IMR-90 (cell line): ENCODE measurements at regions not wholly inside any gene's neighbourhood (a gene's known extent, or its start where the extent isn't known, plus 50 kb on each side); places are given as distances from the start of the nearest gene placed in this dataset.

Source experiments
- ATAC-seq: fragments of 200-7000 bp; cut with Tn5 transposase; 2 replicates; pipeline ENCODE4 v1.9.1; 2020; ENCODE audit warnings: low read depth, mild to moderate bottlenecking, moderate library complexity
- BruUV-seq: library from RNA; stranded (reverse); fragments of 400-500 nt; replicated peaks from 2 replicates; lab custom pipeline; 2021; lab: Mats Ljungman, UMichigan
- CTCF ChIA-PET: fragments of 300-600 bp; formaldehyde crosslinking; extraction: SDS; loops from one replicate; lab custom pipeline; 2021; ENCODE audit warnings: antibody characterized with exemption; lab: Yijun Ruan, JAX
- POLR2A ChIA-PET: fragments of 300-600 bp; sonication (Branson Sonifier 250); formaldehyde crosslinking; loops from one replicate; lab custom pipeline; 2022; ENCODE audit warnings: antibody characterized with exemption; ENCODE audit not compliant: unreplicated experiment; lab: Charles Lee
- DNase-seq: peaks from one replicate; pipeline ENCODE4 v3.0.0; 2013
- H2AFZ ChIP-seq: replicated peaks from 2 replicates; pipeline ENCODE3; 2013; ENCODE audit warnings: low read length, mild to moderate bottlenecking; ENCODE audit not compliant: poor library complexity
- H2AK5ac ChIP-seq: 2 replicates; pipeline ENCODE4 v1.6.1; 2013; ENCODE audit warnings: low read depth, low read length, inconsistent platforms
- H2AK9ac ChIP-seq: replicated peaks from 2 replicates; pipeline ENCODE3; 2013; ENCODE audit warnings: mild to moderate bottlenecking, low read depth, low read length, moderate library complexity; ENCODE audit not compliant: poor library complexity
- H2BK120ac ChIP-seq: 2 replicates; pipeline ENCODE4 v1.6.1; 2013; ENCODE audit warnings: low read depth, low read length, inconsistent platforms
- H2BK15ac ChIP-seq: 3 replicates; pipeline ENCODE4 v1.6.1; 2013; ENCODE audit warnings: low read depth, low read length, inconsistent platforms
- H2BK20ac ChIP-seq: 2 replicates; pipeline ENCODE4 v1.6.1; 2013; ENCODE audit warnings: low read depth, mild to moderate bottlenecking, inconsistent platforms, low read length, moderate library complexity
- H2BK5ac ChIP-seq: 2 replicates; pipeline ENCODE4 v1.6.1; 2013; ENCODE audit warnings: mild to moderate bottlenecking, low read depth, low read length, inconsistent platforms; ENCODE audit not compliant: poor library complexity, severe bottlenecking
- H3K14ac ChIP-seq: replicated peaks from 2 replicates; pipeline ENCODE4 v1.6.1; 2013; ENCODE audit warnings: low read depth, low read length, inconsistent platforms
- H3K18ac ChIP-seq: 2 replicates; pipeline ENCODE4 v1.6.1; 2013; ENCODE audit warnings: low read depth, low read length, control low read depth
- H3K23ac ChIP-seq: 2 replicates; pipeline ENCODE4 v1.6.1; 2013; ENCODE audit warnings: low read depth, low read length, inconsistent platforms
- H3K27ac ChIP-seq: 2 replicates; pipeline ENCODE4 v1.5.1; 2013; ENCODE audit warnings: mild to moderate bottlenecking, control low read depth, low read length; ENCODE audit not compliant: insufficient read depth
- H3K27me3 ChIP-seq: 2 replicates; pipeline ENCODE4 v1.6.1; 2013; ENCODE audit warnings: low read length; ENCODE audit not compliant: control insufficient read depth, insufficient read depth
- H3K36me3 ChIP-seq: 2 replicates; pipeline ENCODE4 v1.6.1; 2013; ENCODE audit warnings: low read length, mixed read lengths; ENCODE audit not compliant: control insufficient read depth, insufficient read depth
- H3K4ac ChIP-seq: 2 replicates; pipeline ENCODE4 v1.6.1; 2013; ENCODE audit warnings: low read depth, low read length, inconsistent platforms
- H3K4me1 ChIP-seq: 2 replicates; pipeline ENCODE4 v1.6.1; 2013; ENCODE audit warnings: low read length, mixed read lengths; ENCODE audit not compliant: control insufficient read depth, insufficient read depth
- H3K4me2 ChIP-seq: 2 replicates; pipeline ENCODE4 v1.6.1; 2013; ENCODE audit warnings: low read depth, mild to moderate bottlenecking, control low read depth, low read length, moderate library complexity
- H3K4me3 ChIP-seq: 2 replicates; pipeline ENCODE4 v1.5.1; 2013; ENCODE audit warnings: low read depth, mild to moderate bottlenecking, control low read depth, low read length, moderate library complexity; ENCODE audit not compliant: insufficient read depth
- H3K56ac ChIP-seq: 2 replicates; pipeline ENCODE4 v1.6.1; 2013; ENCODE audit warnings: low read length, inconsistent platforms; ENCODE audit not compliant: insufficient read depth; ENCODE audit errors: extremely low read depth
- H3K79me1 ChIP-seq, 2 experiments: 2 replicates each; pipeline ENCODE4 v1.6.1; 2013; ENCODE audit warnings: low read length in 2 of 2, inconsistent platforms in 1 of 2, low read depth in 1 of 2
- H3K9ac ChIP-seq: 2 replicates; pipeline ENCODE4 v1.6.1; 2013; ENCODE audit warnings: low read depth, low read length, control low read depth
- H3K9me1 ChIP-seq: 2 replicates; pipeline ENCODE4 v1.6.1; 2013; ENCODE audit warnings: low read length, inconsistent platforms; ENCODE audit not compliant: insufficient read depth
- H3K9me3 ChIP-seq: 2 replicates; pipeline ENCODE4 v1.6.1; 2013; ENCODE audit warnings: low read length; ENCODE audit not compliant: control insufficient read depth, insufficient read depth
- H4K20me1 ChIP-seq: 2 replicates; pipeline ENCODE4 v1.6.1; 2013; ENCODE audit warnings: low read length, inconsistent platforms; ENCODE audit not compliant: insufficient read depth
- H4K5ac ChIP-seq: 2 replicates; pipeline ENCODE4 v1.6.1; 2013; ENCODE audit warnings: mild to moderate bottlenecking, low read depth, low read length, control low read depth
- H4K8ac ChIP-seq, 2 experiments: 2 replicates each; pipeline ENCODE4 v1.6.1; 2013; ENCODE audit warnings: low read depth in 2 of 2, low read length in 2 of 2, control low read depth in 1 of 2, inconsistent platforms in 1 of 2
- H4K91ac ChIP-seq: 2 replicates; pipeline ENCODE4 v1.6.1; 2013; ENCODE audit warnings: low read depth, low read length, inconsistent platforms; ENCODE audit not compliant: insufficient read depth
- BHLHE40 ChIP-seq: fragments of 150-350 bp; IDR thresholded peaks from 2 replicates; pipeline ENCODE4 v1.6.1; 2016; ENCODE audit warnings: mild to moderate bottlenecking, low read depth, low read length
- CEBPB ChIP-seq: IDR thresholded peaks from 2 replicates; pipeline ENCODE4 v1.6.1; 2012; ENCODE audit warnings: low read depth, low read length, improper control_type of control experiment
- CHD1 ChIP-seq: IDR thresholded peaks from 2 replicates; pipeline ENCODE4 v1.6.1; 2012; ENCODE audit warnings: low read depth, low read length, improper control_type of control experiment
- ELK1 ChIP-seq: fragments of 150-350 bp; IDR thresholded peaks from 2 replicates; pipeline ENCODE4 v1.6.1; 2016; ENCODE audit warnings: low read depth, mild to moderate bottlenecking, low read length, moderate library complexity, borderline replicate concordance
- FOS ChIP-seq: fragments of 150-350 bp; IDR thresholded peaks from 2 replicates; pipeline ENCODE4 v1.6.1; 2016; ENCODE audit warnings: low read depth, low read length
- MAFK ChIP-seq: IDR thresholded peaks from 2 replicates; pipeline ENCODE4 v1.6.1; 2012; ENCODE audit warnings: low read depth, low read length, improper control_type of control experiment
- MAZ ChIP-seq: IDR thresholded peaks from 2 replicates; pipeline ENCODE4 v1.6.1; 2012; ENCODE audit warnings: low read depth, mild to moderate bottlenecking, low read length, improper control_type of control experiment, moderate library complexity, borderline replicate concordance
- MXI1 ChIP-seq: IDR thresholded peaks from 2 replicates; pipeline ENCODE4 v1.6.1; 2012; ENCODE audit warnings: low read depth, mild to moderate bottlenecking, low read length, moderate library complexity, borderline replicate concordance
- NFE2L2 ChIP-seq: fragments of 150-350 bp; IDR thresholded peaks from 2 replicates; pipeline ENCODE4 v1.6.1; 2016; ENCODE audit warnings: low read depth, mild to moderate bottlenecking, low read length
- POLR2A ChIP-seq: IDR thresholded peaks from 2 replicates; pipeline ENCODE4 v1.6.1; 2012; ENCODE audit warnings: mild to moderate bottlenecking, low read depth, low read length
- RAD21 ChIP-seq: IDR thresholded peaks from 2 replicates; pipeline ENCODE4 v1.6.1; 2012; ENCODE audit warnings: low read length, improper control_type of control experiment
- RCOR1 ChIP-seq: IDR thresholded peaks from 2 replicates; pipeline ENCODE4 v1.6.1; 2012; ENCODE audit warnings: mild to moderate bottlenecking, low read length, improper control_type of control experiment; ENCODE audit not compliant: insufficient replicate concordance
- RFX5 ChIP-seq: IDR thresholded peaks from 2 replicates; pipeline ENCODE4 v1.8.0; 2012; ENCODE audit warnings: low read depth, mild to moderate bottlenecking, low read length, moderate library complexity
- SMC3 ChIP-seq: fragments of 150-350 bp; IDR thresholded peaks from 2 replicates; pipeline ENCODE4 v1.6.1; 2016; ENCODE audit warnings: low read depth, mild to moderate bottlenecking, antibody characterized with exemption, low read length, moderate library complexity
- WGBS, 2 experiments: methylation state at CpG; one replicate each; pipeline versions ENCODE4 v1.1.5 to v1.1.7; 2013; ENCODE audit warnings: missing lambda C conversion rate in 2 of 2; ENCODE audit not compliant: insufficient read length in 1 of 2; ENCODE audit errors: extremely low coverage in 2 of 2; 5-methylcytosine and 5-hydroxymethylcytosine counted together
- dilution Hi-C: fragments of 300-500 bp; cut with HindIII; formaldehyde crosslinking; loops from one replicate; pipeline ENCODE4 v1.14.3; 2018; ENCODE audit warnings: low sequenced_read_pairs; ENCODE audit not compliant: unreplicated experiment
- in situ Hi-C: fragments of 300-500 bp; cut with MboI; formaldehyde crosslinking; loops from 3 replicates; pipeline ENCODE4 v1.14.3; 2019; ENCODE audit warnings: low sequenced_read_pairs, inconsistent platforms, mixed read lengths
- intact Hi-C: fragments of 100-400 bp; cut with micrococcal nuclease; formaldehyde crosslinking; loops from 2 replicates; pipeline ENCODE4 v1.10.0; 2022
- TF ChIP-seq, protein P1 (sequence below): fragments of 150-350 bp; IDR thresholded peaks from 2 replicates; pipeline ENCODE4 v1.6.1; 2017; ENCODE audit warnings: mild to moderate bottlenecking, antibody characterized with exemption, low read length, low read depth
- TF ChIP-seq, protein P2 (sequence below): conservative IDR thresholded peaks from 2 replicates; pipeline ENCODE4 v1.5.1; 2012; ENCODE audit warnings: mild to moderate bottlenecking, low read depth, low read length, improper control_type of control experiment

GRCh38 chr9:119727988-119728387 is 358.8 kb upstream of the BRINP1 start:
- Histone ChIP-seq H3K23ac (no peak overlapping the region), H3K9me3 (peaks cover 11% of the 10 kb centered on the region), H3K79me1 (no peaks in the 10 kb centered on the region), H2BK120ac (no peak overlapping the region), H3K9me1 (no peaks in the 10 kb centered on the region), H3K4ac (no peak overlapping the region), H2BK20ac (no peak overlapping the region), H3K27ac (no peak overlapping the region), H2BK5ac (no peak overlapping the region), H4K8ac (no peak overlapping the region), H4K91ac (no peak overlapping the region), H3K56ac (no peak overlapping the region), H3K27me3 (no peaks in the 10 kb centered on the region), H2AK5ac (no peak overlapping the region), H4K20me1 (no peaks in the 10 kb centered on the region), H2AFZ (no peak overlapping the region), H4K5ac (no peak overlapping the region), H3K9ac (no peak overlapping the region), H3K4me2 (no peak overlapping the region), H2BK15ac (no peak overlapping the region), H3K18ac (no peak overlapping the region), H2AK9ac (no peak overlapping the region), H3K4me1 (no peaks in the 10 kb centered on the region), H3K14ac (no peak overlapping the region), H3K4me3 (no peak overlapping the region), H3K36me3 (no peaks in the 10 kb centered on the region)
- POLR2A ChIA-PET = no interaction called here
- CTCF ChIA-PET = no interaction called here
- no peak for DNase-seq
- intact Hi-C loops (no loop called here), dilution Hi-C loops (no loop called here), in situ Hi-C loops (no loop called here)
- no TSS peak for BruUV-seq
- no peak for ATAC-seq
- WGBS, 2 experiments = 40% methylated on average over 1 of the region's 5 CpGs; no CpG with 5 or more reads in 1 of the 2 experiments
- TF ChIP-seq FOS = no peak
- TF ChIP-seq RAD21 = no peak
- no peak for TF ChIP-seq POLR2A
- TF ChIP-seq BHLHE40 = no peak
- TF ChIP-seq CHD1 = no peak
- TF ChIP-seq SMC3 = no peak
- TF ChIP-seq, protein P1, sequence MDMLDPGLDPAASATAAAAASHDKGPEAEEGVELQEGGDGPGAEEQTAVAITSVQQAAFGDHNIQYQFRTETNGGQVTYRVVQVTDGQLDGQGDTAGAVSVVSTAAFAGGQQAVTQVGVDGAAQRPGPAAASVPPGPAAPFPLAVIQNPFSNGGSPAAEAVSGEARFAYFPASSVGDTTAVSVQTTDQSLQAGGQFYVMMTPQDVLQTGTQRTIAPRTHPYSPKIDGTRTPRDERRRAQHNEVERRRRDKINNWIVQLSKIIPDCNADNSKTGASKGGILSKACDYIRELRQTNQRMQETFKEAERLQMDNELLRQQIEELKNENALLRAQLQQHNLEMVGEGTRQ = no peak
- no peak for TF ChIP-seq NFE2L2
- TF ChIP-seq RCOR1 = no peak
- TF ChIP-seq, protein P2, sequence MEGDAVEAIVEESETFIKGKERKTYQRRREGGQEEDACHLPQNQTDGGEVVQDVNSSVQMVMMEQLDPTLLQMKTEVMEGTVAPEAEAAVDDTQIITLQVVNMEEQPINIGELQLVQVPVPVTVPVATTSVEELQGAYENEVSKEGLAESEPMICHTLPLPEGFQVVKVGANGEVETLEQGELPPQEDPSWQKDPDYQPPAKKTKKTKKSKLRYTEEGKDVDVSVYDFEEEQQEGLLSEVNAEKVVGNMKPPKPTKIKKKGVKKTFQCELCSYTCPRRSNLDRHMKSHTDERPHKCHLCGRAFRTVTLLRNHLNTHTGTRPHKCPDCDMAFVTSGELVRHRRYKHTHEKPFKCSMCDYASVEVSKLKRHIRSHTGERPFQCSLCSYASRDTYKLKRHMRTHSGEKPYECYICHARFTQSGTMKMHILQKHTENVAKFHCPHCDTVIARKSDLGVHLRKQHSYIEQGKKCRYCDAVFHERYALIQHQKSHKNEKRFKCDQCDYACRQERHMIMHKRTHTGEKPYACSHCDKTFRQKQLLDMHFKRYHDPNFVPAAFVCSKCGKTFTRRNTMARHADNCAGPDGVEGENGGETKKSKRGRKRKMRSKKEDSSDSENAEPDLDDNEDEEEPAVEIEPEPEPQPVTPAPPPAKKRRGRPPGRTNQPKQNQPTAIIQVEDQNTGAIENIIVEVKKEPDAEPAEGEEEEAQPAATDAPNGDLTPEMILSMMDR = no peak
- TF ChIP-seq RFX5 = no peak
- TF ChIP-seq MAFK = no peak
- no peak for TF ChIP-seq MAZ
- TF ChIP-seq MXI1 = no peak
- TF ChIP-seq CEBPB = no peak
- TF ChIP-seq ELK1 = no peak
